GM11168 (cell line): ENCODE measurements at regions not wholly inside any gene's neighbourhood (a gene's known extent, or its start where the extent isn't known, plus 50 kb on each side); places are given as distances from the start of the nearest gene placed in this dataset.

ENCODE experiments used
- in situ Hi-C: fragments of 300-500 bp; cut with MboI; formaldehyde crosslinking; loops from one replicate; pipeline ENCODE4 v1.12.0; 2022; ENCODE audit warnings: low sequenced_read_pairs; ENCODE audit not compliant: unreplicated experiment

DNA sequence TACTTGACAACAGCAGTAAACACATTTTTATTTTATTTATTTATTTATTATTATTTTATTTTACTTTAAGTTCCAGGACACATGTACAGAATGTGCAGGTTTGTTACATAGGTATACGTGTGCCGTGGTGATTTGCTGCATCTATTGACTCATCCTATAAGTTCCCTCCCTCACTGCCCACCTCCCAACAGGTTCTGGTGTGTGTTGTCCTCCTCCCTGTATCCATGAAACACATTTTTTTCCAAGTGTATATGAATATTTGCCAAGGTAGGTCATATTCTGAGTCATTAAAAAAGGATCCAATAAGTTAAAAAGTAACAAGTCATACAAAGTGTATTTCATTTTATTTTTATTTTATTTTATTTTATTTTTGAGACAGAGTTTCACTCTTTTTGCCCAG lies 567.3 kb upstream of the KCNMB2 start:
- in situ Hi-C loops, result no loop called here

DNA sequence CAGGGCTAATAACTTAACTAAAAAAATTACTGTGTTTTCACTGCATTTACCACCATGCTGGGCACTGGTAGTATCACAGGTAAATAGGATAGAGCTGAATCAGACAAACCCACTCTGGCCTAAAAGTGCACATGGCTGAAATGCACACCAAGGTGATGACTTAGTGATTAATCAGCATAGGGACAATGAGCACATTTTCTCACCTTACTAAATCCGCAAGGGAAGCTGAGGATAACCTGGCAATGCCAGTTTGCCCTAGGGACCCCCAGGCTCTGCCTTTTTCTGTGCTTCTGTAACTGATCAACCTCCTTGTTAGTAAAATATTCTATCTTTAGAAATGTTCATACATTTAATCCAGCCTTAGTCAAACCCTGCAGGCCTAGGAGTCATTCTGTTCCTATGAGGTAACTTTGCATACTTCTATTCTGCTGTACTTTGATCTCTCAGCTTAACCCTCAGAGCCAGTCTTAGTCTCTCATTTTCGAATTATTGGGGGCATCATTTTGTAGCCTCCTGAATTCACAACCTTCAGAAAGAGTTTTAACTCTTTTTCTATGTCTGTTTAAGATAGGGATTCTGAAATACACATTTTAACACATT lies 562.9 kb upstream of the KCNMB2 start:
- in situ Hi-C loops, result no loop called here

DNA sequence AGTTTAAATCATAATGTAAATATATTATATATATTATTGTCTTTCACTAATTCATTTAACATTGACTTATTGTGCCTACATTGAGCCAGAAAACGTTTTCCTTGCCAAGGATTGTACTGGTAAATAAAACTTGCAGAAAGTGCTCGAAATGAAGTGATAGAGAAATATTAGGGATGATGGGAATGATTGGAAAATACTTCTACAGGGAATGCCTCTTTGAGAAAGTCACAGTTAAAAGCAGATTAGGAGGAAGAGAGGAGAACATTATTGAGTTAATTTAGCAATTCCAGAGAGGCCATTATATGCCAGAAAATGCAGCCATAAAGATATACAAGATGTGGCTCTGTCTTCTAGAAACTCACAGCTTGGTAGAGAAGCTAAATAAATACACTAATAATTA lies 560.0 kb upstream of the KCNMB2 start:
- in situ Hi-C loops, result no loop called here

DNA sequence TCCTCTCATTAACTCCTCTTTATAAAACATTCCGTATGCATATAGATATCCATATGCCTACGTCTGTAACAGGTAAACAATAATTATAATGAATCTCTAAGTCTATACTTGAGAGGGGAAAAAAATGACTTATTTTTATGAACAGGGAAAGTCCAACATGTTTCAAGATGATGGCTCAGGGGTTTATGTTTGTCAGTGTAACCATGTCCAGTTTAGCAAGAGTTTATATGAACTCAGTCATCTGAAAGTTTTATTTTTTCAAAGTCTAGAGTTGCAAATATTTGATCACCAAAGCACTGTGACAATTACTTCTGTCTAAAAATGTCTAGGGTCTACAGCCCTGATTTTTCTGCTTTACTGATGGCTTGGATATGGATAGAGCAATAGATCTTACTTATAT lies 559.4 kb upstream of the KCNMB2 start:
- in situ Hi-C loops, result no loop called here

DNA sequence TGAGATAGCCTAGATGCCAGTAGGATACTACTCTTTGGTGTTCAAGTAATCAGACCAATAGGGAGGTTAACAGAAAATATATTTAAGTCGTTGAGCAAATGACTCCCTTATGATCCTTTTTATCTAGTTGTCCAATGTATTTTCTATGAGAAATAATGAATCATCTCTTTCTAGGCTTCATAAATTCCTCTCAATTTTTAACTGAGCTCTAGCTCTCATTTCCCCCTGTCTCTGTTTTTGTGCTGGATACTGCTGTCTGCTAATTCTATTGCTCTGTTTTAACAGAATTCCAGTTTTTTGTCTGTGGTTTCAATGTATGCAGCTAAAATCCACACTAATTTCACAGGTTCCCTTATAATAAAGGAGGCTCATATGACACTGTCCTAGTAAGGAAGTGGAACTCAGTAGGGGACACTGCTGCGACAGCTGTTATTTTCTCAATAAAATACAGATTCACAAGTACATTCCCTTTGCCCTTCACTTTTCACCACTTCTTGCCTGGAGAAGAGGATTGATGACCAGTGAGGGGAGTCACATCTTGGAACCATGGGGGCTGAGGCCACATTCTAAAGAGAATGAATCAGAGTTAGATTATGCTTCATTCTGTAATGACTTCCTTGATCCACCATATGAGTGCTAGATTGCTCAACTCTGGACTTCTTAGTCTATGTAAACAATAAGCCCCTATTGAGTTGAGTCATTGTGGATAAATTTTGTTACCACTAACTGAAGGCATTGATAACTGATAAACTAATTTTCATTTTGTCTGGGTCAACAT lies 558.7 kb upstream of the KCNMB2 start:
- in situ Hi-C loops, result no loop called here

DNA sequence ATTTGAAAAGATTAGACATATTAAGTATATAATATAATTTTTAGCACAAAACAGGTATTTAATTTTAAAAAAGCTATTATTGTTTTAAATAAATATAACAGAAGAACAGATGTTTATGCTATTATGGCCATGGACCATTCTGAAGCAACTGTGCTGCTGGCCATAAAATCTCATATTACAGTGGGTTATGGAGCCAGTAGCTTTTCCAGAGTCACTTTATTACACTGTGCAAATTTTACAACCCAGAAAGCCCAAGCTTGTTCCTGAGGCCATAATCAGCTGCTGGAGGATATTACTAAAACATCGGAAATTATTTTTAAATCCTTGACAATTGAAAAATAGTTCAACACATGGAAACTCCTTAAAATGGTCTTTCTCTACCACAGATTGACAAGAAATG lies 557.3 kb upstream of the KCNMB2 start:
- in situ Hi-C loops, result no loop called here

DNA sequence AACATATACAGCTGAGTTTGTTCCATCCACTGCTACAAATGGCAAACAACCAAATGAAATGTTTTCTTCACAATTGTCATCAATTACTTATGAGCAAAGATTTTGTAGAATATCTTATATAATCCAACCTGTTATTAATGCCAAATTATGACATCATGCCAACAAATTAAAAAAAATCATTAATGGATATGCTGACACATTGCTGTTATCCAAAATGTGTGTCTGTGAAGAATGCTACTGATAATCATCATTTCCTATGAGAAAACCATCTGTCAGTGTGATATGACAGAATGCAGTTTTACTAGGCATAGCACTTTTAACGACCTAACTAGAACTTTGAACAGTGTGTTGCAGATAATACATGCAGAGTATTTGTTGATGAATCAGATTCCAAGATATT lies 556.5 kb upstream of the KCNMB2 start:
- in situ Hi-C loops, result no loop called here

DNA sequence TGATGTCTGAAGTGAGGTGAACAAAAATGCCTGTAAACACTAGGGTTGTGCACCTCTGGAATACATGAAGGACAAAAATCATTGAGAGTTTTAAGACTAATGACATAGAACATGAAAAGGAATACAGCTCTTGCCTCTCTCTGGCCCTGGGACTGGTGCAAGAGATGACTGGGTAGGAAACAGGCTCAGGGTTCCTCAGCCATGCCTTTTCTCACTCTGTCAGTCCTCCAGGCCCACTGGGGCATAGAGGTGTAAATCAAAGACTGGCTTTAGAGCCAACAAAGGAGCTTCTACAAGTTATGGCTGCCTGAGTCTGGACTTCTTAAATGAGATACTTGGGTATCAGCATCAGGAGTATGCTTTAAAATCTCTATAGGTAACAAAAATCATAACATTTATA lies 554.7 kb upstream of the KCNMB2 start:
- in situ Hi-C loops, result no loop called here

DNA sequence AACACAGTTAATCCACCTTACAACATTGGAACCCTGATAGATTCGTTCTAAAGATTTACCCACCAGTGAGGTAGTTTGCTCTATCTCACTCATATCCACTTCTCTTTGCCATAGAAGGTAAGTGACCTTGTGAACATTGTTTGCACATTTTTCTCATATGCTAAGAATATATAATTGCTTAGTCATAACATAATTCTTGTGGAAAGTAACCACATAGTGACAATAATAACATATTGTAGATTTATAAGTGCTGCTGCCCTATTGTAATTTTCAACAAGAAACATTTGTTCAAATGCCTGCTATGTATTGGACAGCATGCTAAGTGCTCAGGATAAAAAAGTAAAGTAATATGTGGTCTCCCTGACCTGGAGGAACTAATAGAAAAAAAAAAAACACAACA lies 554.2 kb upstream of the KCNMB2 start:
- in situ Hi-C loops, result no loop called here

DNA sequence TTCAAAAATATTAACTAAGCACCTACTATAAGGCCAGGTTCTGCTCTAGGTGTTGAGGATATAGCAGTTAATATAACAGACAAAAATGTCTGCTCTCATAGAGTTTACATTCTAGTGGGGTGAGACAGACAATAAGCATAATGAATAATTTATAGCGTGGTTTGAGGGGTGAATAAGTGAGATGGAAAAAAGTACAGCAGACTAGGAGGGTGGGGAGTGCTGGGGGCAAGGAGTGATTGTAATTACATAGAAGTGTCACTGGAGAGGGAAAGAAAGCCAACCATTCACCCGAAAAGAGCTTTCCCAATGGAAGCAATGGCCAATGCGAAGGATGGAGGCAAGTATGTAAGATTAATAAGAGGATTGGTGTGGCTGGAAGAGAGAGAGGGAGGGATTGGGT lies 552.9 kb upstream of the KCNMB2 start:
- in situ Hi-C loops, result no loop called here

DNA sequence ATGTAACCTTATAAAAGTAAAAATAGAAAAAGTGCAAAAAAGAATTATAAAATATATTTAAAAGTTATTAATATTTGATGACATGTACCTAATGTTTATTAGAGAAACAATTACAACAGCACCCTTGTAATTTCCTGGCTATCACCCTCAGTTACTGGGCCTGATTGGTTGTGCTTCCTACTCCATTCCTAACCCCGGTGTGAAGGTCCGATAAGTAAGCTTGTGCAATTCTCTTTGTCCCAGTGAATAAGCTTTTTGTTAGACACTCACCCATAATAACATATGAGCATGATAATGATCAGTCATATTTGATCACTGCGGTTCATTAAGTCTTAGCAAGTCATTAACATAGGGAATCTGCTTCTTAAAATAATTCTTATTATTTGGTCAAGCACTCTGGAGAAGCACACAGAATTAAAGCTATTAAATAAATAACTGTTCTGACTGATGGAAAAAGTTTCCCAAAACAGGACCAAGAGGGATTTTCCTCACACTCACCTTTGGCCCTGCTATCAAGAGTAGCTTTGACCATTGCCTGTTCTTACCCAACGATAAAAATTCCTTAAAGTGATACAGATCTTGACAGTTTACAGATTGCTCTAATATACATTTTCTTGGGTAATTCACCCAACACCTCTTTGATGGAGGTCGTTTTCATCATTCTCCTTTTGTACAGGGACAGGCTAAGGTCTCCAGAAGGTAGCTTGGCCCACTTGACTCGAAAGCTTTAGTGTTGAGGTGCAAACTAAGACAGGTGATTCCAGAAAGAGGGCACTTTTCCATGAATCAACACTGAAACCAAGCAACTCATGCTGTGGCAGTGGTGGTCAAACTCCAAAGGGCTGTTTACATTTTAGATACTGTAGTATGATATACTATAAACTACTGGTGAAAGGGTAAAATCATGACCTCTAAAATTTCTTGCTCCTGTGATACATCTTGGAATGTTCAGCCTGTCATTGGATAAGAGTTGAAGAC lies 543.0 kb upstream of the KCNMB2 start:
- in situ Hi-C loops, result no loop called here

DNA sequence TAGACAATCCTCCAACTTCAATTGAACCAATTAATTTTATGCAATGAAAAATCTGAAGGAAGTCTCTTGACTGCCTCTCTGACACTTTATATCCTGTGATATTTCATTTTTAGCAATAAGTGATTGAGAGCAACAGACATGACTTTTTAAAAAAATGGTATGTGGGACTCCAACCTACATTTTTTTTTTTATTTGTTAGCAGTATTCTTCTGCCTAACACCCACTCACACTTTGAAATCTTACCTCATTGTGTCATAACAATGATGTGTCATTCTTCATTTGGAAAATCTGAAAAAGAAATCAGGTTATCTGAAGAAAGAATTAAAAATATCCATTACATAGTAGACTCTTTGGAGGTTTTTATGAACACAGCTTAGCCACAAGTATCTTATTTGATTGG lies 541.3 kb upstream of the KCNMB2 start:
- in situ Hi-C loops, result no loop called here

DNA sequence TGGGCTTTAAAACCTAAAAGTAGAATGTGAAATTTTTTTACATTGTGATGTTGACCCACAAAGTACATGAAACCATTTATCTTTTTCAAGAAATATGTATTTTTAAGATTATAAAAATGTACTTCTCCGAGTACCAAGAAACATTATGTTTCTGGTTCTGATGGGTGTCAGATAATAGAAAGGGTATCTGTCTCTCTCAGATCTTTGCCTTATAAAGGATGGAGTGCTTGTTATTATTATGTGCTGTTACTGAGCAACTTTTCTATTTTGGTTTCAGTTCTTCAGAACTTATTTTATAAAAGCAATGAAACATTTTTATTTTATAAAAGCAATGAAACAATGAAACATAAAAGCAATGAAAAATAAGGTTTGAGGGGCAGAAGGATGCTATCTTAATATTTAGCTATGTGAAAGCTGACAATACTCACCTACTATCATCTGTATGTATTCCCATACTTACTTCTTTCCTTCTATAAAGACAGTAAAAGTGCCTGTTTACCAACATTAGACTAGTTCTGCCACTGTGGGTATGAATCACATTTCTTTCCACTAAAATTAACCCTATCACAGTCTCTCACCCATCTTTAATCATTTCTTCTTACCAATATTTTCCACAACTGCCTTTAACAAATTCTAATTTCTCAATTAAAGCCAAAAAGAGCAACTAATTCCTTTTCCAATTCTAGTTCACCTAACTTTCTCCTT lies 540.7 kb upstream of the KCNMB2 start:
- in situ Hi-C loops, result no loop called here

DNA sequence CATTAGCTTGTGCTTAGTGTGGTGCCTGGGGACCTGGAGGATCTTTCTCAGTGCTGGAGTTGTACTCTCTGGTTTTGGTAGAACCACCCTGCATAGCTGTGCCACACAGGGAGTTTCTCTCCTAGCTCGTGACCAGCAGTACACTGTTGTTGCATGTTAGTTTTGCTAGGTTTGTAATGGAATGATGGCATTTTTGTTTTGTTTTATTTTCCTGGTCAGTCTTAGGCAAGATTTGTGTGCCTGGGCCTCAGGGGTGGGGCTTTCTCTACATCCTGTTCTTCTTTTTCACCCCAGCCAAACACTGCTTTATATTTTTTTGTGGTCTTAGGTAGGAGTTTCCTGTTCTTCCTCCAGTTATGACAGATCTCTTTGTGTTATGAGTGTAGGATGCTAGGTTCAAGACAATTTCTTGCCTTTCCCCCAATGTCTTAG lies 534.5 kb upstream of the KCNMB2 start:
- in situ Hi-C loops, result no loop called here

DNA sequence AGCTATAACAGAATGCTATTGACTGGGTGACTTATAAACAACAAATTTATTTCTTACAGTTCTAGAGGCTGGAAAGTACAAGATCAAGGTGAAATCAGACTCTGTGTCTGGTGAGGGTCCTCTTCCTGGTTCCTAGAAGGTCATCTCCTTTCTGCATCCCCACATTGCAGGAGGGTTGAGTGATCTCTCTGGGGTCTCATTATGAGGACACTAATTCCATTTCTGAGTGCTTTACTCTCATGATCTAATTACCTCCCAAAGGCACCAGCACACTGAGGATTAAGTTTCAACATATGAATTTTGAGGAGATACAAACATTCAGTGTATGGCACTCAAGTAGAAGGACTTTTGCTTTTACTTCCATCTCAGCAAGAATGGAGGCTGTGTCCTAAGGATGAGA lies 534.1 kb upstream of the KCNMB2 start:
- in situ Hi-C loops, result no loop called here

DNA sequence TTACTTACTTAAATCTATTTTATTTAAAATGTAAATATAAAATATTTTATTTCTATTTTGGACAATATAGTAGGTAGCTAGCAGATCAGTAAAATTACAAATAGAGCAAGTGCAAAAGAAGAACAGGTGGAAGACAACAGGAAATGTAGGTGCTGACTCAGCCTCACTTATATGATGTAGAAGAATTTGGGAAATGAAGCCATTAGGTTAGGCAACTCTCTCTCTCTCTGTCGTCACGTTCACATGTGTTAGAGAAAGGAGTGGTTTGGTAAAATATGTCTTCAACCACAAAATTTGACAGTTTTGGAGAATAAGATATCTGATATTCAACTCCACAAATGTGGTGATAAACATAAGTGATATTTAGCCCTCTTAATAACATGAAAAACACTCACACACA lies 532.5 kb upstream of the KCNMB2 start:
- in situ Hi-C loops, result no loop called here

DNA sequence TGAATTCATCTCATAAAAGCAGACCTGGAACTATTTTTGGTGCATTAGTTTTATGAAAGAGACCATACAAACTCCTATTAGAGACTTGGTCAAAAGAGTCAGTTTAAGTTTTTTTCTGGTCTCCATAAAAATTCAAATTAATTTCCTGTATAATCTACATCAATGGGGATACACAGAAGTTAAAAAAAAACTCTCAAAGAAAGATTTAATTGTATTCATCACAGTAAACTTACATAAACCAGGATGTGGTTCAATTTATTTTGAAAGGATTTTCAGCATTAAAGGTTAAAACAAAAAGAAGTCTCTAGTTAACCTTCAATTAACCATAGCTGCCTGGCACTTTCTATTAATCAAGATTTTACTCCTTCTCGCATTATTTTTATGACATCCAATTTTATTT lies 530.3 kb upstream of the KCNMB2 start:
- in situ Hi-C loops, result no loop called here

DNA sequence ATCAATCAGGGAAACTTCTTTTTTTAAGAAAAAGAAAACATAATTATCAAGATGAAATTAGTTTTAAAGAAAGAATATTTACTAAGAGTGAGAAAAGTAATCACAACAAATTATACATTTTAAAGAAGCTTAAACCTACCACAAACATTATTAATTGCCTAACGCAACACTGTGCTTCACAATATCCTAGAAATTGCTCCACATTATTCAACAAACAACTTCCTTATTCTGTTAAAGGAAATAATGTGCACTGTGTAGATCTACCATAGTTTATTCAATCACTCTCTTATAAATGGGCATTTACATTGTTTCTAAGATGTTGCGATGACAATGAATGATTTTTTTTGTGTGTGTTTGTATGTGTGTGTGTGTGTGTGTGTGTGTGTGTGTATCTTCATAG lies 525.9 kb upstream of the KCNMB2 start:
- in situ Hi-C loops, result no loop called here

DNA sequence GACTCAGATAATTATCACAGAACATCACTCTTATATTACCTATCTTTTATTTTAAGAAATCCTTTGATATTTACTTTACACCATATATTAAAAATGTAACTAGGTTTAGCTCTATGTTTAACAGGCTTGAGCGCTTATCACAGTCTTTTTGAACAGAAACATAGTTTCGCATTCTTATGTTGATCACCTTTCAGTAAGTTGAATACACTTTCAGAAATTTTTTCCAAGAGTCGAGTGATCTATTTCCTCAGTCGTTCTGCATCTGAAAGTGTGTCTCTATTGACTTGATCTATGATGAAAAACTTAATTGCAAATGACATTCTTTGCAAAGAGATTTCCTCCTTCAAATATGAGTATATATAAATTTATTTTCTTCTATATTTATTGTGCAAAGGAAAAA lies 516.6 kb upstream of the KCNMB2 start:
- in situ Hi-C loops, result no loop called here

DNA sequence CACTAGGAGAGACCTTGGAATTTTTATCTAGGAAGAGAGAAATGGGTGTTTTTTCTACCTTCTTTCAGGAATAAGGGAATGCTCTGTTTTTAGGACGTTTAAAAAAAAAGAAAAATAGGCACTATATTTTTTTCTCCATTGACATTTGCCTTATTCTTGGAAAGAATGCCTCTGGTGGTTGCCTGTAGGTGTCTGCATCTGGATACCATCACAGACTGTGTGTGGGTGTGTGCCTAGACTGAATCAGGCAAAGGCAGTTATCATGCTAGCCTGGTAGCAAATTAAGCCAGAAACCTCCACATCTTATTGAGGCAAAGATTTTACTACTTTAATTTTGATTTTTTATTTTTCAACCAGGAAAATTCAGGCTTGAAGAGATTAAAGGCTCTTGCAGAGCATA lies 513.6 kb upstream of the KCNMB2 start:
- in situ Hi-C loops, result no loop called here
